ENCODE measurements at regions not wholly inside any gene's neighbourhood (a gene's known extent, or its start where the extent isn't known, plus 50 kb on each side); places are given as distances from the start of the nearest gene placed in this dataset.
"Not testable (repeated sequence)": the region's sequence is repeated elsewhere in the genome, so short reads cannot be mapped to it uniquely, and the experiment has no call there.

DNA sequence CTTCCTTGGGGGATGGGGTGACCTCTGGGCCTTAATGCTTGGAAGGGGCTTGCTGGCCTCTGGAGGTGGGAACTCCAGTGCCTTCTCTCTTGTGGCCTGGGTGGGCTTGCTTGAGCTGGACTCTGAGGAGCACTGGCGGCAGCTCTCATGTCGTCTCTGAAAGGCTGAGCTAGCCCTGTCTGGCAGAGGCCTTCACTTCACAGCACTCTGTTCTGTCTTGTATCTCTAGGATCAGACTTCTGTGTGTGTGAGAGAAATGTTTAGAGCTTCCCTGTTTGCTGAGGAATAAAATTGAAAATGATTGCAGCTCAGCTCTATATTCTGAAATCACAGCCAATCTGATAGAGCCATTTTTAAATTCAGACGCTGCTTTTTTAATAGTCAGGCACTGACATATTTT lies 185.3 kb downstream of the KCNRG start:
- DNase-seq = no peak

- DNase-seq = no peak
Measured at GRCh38 chr13:50200988-50201387, 185.7 kb downstream of the KCNRG start.

DNA sequence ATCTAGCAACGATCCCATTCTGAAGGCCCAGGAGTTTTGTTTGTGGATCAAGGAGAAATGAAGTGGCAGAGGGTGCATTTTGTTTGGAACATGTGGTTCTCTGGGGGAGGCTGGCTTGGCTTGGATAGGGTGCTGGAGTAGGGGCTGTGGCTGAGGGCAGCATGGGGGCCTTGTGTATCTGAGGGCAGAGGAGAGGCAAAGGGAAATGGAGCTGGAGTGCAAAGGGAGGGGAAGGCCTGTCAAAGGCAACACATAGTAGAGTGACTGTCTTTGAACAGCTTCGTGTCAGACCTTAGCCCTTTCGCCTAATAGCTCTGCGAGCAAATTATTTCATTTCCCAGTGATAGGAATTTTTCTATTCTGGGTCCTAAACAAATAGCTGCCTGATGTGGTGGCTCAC lies 187.2 kb downstream of the KCNRG start:
- DNase-seq = no peak

- no peak for DNase-seq
Measured at GRCh38 chr13:50203256-50203941, 188.2 kb downstream of the KCNRG start.

DNA sequence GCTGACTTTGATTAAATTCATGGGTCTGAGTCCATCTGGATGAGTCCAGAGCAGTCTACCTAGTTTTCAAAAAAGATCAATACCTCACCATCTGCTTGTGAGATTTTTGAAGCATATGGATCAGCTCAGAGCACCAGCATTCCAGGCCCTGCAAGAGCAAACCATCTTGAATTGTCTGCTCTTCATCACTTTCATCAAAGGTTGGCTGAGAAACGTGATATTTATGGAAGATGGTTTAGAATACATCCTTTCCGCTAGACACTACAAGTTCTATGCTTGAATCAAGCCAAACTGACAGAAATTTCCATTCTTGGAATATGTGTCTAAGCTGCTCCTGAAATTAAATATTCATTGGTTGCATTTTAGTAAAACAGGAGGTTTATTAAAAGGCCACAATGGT lies 190.3 kb downstream of the KCNRG start:
- no peak for DNase-seq

GRCh38 chr13:50208826-50209335 lies 193.6 kb downstream of the KCNRG start:
- DNase-seq = no peak

GRCh38 chr13:50209631-50210030 lies 194.4 kb downstream of the KCNRG start:
- no peak for DNase-seq

DNA sequence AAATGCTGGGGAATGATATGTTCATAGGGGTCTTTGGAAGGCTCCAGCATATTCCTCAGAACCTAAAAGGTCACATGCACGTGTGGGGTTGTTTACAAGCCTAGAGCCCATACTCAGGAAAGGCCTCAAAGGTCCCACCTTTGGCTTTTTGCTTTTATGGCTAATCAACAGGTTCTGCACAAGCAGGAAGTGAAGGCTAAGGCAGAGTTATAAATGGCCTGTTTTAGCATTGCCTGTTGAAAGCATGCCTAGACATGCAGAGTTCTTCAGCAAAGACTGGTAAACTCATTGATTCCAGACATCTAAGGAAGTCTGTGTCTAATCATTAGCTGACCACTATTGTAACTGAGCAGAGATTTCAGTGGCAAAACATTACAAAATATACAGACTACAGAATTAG lies 198.3 kb downstream of the KCNRG start:
- no peak for DNase-seq

- DNase-seq = no peak
Measured at GRCh38 chr13:50214514-50214913, 199.3 kb downstream of the KCNRG start.

GRCh38 chr13:50215399-50215798 lies 200.2 kb downstream of the KCNRG start:
- no peak for DNase-seq

DNA sequence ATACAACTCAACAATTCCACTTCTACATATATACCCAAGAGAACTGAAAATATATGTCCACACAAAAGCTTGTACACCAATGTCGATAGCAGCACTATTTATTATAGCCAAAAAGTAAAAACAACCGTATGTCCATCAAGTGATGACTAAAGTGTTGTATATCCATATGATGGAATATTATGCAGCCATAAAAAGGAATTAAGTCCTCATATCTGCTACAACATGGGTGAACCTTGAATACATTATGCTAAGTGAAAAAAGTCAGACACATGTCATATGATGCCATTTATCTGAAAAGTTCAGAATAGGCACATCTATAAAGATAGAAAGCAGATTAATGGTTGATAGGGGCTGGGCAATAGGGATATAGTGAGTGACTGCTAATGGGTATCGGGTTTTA lies 204.5 kb downstream of the KCNRG start:
- no peak for DNase-seq

GRCh38 chr13:50220938-50221337 lies 205.7 kb downstream of the KCNRG start:
- DNase-seq = no peak

DNA sequence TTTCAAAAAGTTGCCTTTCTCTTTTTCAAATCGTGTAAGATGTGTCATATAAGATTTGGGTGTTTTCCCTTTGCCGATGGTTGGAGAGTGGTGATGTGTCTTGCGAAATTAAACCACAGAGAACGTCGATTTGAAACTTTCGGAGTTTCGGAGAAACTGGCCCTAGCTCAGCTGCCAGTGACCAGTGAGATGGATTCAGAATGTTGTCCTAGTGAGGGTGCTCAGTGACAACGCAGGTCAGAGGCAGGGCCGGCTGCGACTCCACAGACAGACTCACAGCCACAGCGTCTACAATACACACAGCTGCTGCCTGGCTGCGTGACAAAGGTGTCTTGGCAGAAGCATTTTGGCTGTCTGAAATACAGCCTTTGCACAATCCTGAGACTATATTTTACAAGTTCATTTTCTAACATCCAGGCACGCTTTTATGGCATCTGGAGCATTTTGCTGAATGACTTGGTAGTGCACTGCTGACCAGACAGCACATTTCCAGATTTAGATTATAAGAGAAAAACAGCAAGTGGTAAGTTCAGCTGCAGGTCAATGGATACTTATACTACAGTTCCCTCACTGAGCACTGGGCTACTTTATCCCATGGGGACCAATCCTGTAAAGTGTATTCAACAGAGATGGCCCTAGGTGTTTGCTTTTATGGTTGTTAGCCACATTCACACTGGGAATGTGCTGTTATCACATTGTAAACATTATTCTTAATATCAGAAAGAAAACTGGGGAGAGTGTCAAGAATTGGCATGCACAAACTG lies 207.5 kb downstream of the KCNRG start:
- DNase-seq = peak; percentile 48

DNA sequence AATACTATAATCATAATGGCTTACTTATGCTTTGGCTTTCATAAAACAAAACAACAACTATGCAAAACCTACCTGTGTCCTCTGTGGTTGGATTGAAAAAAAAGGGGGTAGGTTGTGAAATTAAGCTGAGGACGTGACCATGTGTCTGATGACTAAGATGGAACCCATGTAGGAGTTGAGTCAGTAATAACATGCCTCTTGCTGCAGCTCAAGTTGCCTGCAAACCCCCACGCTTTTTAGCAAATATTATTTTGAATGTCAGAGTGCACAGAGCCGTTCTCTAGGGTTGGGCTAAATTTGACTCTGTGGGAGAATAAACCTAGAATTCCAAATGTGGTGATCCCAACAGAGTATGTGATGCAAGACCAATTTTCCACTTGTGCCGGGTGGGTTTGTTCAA lies 209.3 kb downstream of the KCNRG start:
- DNase-seq = no peak

DNA sequence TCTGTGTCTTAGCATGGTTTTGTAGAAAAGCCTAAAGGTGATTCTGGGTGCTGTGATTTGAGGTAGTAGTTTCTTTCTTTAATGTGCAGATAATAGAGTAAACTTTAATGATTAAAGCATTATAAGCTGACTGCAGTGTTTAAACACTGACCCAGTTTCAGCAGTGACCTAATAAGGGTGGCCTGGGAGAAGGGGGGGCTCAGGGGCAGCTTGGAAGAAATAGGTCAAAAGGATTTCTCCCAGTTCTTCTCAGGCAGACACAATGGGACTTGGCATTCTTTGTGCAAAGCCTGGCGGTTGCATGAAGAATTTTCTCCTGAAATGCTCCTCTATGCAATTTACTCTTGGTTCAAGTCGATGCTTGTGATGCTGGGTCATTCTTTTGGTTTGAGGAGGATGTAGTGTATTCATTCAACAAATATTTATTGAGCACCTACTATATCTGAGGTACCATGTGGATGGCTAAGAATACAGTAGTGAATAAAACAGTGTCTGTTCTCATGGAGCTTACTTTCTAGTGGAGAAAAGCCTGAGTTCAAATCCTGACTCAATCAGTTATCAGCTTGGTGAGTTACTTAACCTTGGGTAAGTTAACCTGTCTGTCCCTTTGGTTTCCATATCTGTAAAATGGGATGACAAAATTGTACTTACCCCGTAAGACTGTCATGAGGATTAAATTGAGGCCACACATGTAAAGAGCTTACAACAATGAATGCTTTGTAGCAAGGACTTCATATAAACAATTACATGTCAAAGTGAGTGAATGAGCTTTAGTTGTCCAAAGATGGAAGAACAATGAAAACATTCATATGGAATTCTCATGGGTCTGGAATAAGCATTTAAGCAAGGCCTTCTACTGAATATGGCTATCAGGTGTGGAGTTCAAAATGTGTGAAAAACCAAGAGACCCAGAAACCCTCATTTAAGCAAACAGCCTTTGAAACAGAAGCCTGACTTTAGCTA lies 210.2 kb downstream of the KCNRG start:
- no peak for DNase-seq

DNA sequence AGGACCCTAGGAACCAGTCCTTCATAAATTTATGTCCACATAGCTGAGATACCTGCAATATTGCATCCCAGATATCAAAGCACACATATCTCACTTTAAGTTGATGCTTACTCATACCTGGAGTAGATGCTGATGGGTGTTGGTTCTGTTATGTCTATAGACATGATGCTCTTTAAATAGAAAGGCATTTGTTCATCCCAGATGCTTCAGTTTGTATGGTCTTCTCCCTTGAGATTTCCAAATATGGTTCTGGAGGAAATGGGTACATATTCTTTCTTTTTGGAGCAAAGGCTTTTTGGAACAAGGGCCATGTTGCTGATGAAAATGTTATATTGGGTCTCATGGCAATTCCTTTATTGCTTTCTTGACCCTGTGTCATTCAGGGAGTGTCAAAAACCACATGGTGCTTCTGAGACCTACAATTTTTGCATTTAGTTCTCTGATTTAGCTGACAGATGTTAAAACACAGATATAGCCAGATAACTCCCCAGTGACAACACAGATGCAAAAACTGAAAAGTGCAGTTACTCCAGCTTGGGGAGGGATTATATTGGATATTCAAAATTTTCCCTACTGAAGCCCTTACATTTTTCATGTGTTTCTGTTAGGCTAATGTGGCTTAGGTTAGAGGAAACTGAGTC lies 211.4 kb downstream of the KCNRG start:
- no peak for DNase-seq

DNA sequence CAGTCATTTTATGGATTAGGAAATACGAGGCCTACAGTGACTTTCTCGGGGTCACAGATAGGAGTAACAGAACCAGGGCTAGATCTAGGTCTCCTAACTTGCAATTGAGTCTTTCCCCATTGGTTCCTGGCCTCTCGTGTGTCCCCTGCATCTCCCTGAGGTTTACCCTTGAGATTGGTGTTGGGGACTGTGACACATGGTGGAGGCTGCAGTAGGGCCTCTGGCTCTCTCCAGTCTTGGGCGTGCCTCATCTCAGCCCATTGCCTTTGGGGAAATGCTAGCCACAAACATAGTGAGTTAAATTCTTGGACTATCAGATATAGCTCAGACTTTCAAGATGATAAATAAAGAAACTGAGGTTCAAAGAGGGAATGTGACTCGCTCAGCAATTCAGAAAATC lies 212.1 kb downstream of the KCNRG start:
- DNase-seq = no peak

DNA sequence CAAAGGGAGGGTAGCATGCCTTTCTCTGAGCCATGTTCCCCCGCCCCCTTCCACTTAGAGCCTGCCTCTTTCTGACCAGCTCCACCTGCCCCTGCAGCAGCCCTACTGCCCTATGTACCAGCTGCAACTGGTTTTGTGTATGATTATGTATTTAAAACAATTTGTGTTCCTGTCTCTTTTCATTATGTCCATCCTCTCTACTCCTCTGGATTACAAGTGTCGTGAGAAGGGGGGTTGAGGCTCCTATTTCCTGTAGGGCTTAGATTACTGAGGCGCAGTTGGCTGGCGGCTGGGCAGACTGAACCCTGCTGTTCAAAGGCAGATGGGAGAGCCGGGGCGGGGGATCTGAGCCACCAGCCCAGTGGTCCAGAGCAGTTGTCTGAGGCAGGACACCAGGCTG lies 213.3 kb downstream of the KCNRG start:
- DNase-seq = no peak

- DNase-seq = peak; percentile 22
Measured at GRCh38 chr13:50229960-50230661, 214.9 kb downstream of the KCNRG start.

- no peak for DNase-seq
Measured at GRCh38 chr13:50230662-50230978, 215.4 kb downstream of the KCNRG start.

GRCh38 chr13:50233574-50233973 lies 218.3 kb downstream of the KCNRG start:
- not testable (repeated sequence) for DNase-seq
